GM21619 (cell line): ENCODE measurements at regions not wholly inside any gene's neighbourhood (a gene's known extent, or its start where the extent isn't known, plus 50 kb on each side); places are given as distances from the start of the nearest gene placed in this dataset.
"Not testable (repeated sequence)": the region's sequence is repeated elsewhere in the genome, so short reads cannot be mapped to it uniquely, and the experiment has no call there.

Experiments
- ATAC-seq: cut with Tn5 transposase; IDR thresholded peaks from one replicate; pipeline ENCODE4 v1.9.1; 2021; ENCODE audit not compliant: unreplicated experiment

GRCh38 chr11:25742800-25743199 is 589.1 kb upstream of the ANO3 start:
- no peak for ATAC-seq

- no peak for ATAC-seq
These were observed 576.5 kb upstream of the ANO3 start for GRCh38 chr11:25755381-25755780.

- ATAC-seq = no peak
These were observed 575.9 kb upstream of the ANO3 start for GRCh38 chr11:25755918-25756584.

GRCh38 chr11:25758145-25758661 is 573.7 kb upstream of the ANO3 start:
- no peak for ATAC-seq

- no peak for ATAC-seq
These were observed 565.5 kb upstream of the ANO3 start for GRCh38 chr11:25766332-25767015.

GRCh38 chr11:25769287-25769686 is 562.6 kb upstream of the ANO3 start:
- ATAC-seq = no peak

- no peak for ATAC-seq
These were observed 560.3 kb upstream of the ANO3 start for GRCh38 chr11:25771605-25772004.

GRCh38 chr11:25775603-25776002 is 556.3 kb upstream of the ANO3 start:
- no peak for ATAC-seq

GRCh38 chr11:25776238-25776637 is 555.7 kb upstream of the ANO3 start:
- no peak for ATAC-seq

- no peak for ATAC-seq
These were observed 554.6 kb upstream of the ANO3 start for GRCh38 chr11:25777343-25777742.

- ATAC-seq = no peak
These were observed 552.9 kb upstream of the ANO3 start for GRCh38 chr11:25779033-25779432.

GRCh38 chr11:25787416-25787815 is 544.5 kb upstream of the ANO3 start:
- ATAC-seq = no peak

GRCh38 chr11:25790396-25790795 is 541.5 kb upstream of the ANO3 start:
- no peak for ATAC-seq

- ATAC-seq = no peak
These were observed 538.3 kb upstream of the ANO3 start for GRCh38 chr11:25793637-25794036.

GRCh38 chr11:25794804-25795203 is 537.1 kb upstream of the ANO3 start:
- no peak for ATAC-seq

GRCh38 chr11:25816411-25816810 is 515.5 kb upstream of the ANO3 start:
- no peak for ATAC-seq

GRCh38 chr11:25824688-25825087 is 507.2 kb upstream of the ANO3 start:
- no peak for ATAC-seq

- not testable (repeated sequence) for ATAC-seq
These were observed 500.4 kb upstream of the ANO3 start for GRCh38 chr11:25831485-25831884.

- ATAC-seq = no peak
These were observed 492.9 kb upstream of the ANO3 start for GRCh38 chr11:25838918-25839625.

- no peak for ATAC-seq
These were observed 487.1 kb upstream of the ANO3 start for GRCh38 chr11:25844811-25845210.

GRCh38 chr11:25855916-25856315 is 476.0 kb upstream of the ANO3 start:
- no peak for ATAC-seq

- ATAC-seq = no peak
These were observed 472.2 kb upstream of the ANO3 start for GRCh38 chr11:25859776-25860175.
